NCI-H187 treated with DMSO at 0.1 percent for 48 hours (cell line): ENCODE measurements at regions not wholly inside any gene's neighbourhood (a gene's known extent, or its start where the extent isn't known, plus 50 kb on each side); places are given as distances from the start of the nearest gene placed in this dataset.
A peak's percentile ranks its signal among the peaks of the same experiment; 100 is the strongest.
"Not testable (repeated sequence)": the region's sequence is repeated elsewhere in the genome, so short reads cannot be mapped to it uniquely, and the experiment has no call there.

Experiments used
- DNase-seq: peaks from one replicate; lab custom pipeline; 2025; lab: John Stamatoyannopoulos, UW

DNA sequence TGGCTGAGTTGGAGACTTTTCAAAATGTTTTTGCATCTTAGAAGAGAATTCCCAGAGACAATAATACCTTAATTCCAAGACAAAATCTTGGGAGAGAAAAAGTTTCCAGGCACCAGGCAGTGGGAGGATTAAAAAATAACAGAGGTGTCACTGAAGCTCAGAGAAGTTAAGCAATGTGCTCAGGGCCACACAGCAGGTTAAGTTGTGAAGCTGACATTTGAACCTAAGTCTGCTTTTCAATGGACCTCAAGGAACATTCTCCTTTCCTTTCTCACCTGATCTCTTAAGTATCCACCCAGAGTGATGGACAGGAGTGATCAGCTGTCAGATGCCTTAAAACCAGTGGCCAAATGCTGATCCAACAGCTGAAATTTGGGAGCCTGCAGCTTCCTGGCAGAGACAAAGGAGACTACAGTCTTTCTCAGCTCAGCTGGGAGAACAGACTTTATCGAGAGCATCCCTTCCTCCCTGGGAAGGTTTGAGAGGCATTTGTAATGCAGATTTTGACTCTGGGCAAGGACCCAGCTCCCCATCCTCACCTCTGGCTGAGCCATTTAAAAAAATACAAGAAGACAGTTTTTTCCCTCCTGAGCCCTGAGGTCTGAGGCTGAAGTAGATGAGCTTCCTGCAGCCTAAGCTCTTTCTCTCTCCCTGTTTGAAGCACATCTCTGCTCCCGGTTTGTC lies 174.9 kb upstream of the RPH3A start:
- no peak for DNase-seq

DNA sequence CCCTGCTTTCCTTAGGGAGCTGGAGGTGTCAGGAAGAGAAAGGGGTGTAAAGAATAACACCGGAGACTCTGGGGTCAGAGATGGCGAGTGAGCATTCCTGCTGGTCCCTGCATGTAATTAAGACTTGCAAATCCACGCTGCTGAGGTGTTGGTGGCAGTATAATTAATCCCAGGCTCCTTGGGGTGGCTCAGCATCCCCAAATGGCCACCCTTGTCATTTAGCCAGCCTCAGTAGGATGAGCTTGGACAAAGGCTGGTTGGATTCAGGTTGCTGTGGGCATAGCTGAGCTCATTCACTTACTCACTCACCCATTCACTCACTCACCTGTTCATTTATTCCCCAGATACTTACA lies 174.4 kb upstream of the RPH3A start:
- no peak for DNase-seq

GRCh38 chr12:112627851-112628250 lies 163.7 kb upstream of the RPH3A start:
- DNase-seq = no peak

- DNase-seq = not testable (repeated sequence)
Observed at GRCh38 chr12:112631974-112632373, 159.6 kb upstream of the RPH3A start.

DNA sequence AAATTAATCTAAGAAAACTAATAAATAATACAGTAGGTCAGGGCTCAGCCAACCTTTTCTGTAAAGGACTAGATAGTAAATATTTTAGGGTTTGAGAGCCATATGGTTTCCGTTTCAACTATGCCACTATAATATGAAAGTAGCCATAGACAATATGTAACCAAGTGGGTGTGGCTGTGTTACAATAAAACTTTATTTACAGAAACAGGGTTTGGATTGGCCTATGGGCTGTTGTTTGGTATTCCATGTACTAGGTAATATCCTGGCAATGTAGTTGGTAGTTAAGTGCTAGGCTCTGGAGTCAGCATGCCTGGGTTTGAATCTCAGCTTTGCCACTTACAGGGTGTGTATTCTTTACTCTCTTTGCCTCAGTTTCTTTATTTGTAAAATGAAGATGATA lies 156.5 kb upstream of the RPH3A start:
- no peak for DNase-seq

DNA sequence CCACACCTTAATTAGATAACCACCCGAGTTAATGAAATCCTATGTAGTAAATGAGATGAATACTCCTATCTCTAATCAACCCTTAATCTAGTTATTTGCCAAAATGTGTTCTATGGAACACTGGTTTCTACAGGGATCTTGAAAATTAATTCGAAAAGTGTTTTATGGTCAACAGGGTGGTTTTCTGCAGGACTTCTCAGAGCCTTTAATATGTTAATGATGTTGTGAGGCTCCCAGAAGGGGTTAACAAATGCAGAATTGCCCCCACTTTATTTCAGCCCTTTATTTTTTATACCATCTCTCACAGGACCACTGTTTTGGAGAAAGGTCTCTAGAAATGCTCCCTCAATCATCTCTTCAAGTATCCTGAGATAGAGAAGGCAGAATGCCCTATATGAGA lies 153.1 kb upstream of the RPH3A start:
- DNase-seq = no peak

- DNase-seq = no peak
Observed at GRCh38 chr12:112645586-112645985, 146.0 kb upstream of the RPH3A start.

DNA sequence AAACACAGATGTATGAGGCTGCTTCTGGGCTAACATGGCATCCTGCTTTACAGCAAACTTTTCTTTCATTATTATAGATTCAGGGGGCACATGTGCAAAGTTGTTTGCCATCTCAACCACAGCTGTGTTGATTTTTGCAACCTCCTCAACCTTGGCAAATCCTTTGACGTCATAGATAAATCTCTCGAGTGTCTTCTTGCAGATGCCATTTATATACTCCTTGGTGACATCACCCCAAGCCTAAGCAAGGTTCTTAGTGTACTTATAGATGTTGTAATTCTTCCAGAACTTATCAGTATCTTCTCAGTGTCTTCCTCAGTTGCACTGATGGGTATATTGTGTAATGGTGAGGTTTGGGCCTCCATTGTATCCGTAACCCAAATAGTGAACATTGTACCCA lies 135.4 kb upstream of the RPH3A start:
- no peak for DNase-seq

GRCh38 chr12:112664569-112664968 lies 127.0 kb upstream of the RPH3A start:
- DNase-seq = no peak

DNA sequence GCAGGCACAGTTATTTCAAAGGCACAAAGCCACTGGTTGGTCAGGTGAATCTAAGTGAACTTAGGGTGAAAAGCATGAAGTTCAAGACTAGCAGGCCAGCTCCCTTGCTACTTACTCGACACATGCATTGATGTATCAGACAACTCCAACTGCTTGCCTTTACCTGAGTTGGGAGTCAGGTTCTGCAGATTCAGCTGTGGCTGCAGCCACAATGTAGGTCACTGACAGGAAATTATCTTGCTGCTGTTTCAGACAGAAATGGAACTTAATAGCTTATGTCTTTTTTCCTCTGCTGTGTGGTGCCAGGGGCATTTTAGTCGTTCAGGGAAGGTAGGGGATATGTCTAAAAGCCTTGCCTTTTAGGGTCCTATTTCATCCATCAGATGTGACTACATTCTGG lies 125.6 kb upstream of the RPH3A start:
- DNase-seq = no peak

DNA sequence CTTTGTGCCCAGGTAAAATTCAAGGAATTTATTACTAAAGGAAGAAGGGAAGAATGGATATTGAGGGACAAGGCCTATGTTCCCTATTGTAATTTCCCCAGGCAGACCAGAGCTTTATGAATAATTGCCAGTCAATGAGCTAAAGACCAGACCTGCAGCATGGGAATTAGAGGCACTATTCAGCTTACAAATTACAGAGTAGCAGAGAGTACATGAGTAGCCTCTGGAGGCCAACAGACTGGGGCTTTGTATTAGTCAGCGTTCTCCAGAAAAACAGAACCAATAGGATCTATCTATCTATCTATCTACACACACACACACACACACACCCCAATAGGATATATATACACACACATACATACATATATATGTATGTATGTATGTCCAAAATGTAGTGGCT lies 120.0 kb upstream of the RPH3A start:
- no peak for DNase-seq

- no peak for DNase-seq
Observed at GRCh38 chr12:112674539-112674938, 117.0 kb upstream of the RPH3A start.

- peak; percentile 78 for DNase-seq
Observed at GRCh38 chr12:112676507-112676906, 115.0 kb upstream of the RPH3A start.

DNA sequence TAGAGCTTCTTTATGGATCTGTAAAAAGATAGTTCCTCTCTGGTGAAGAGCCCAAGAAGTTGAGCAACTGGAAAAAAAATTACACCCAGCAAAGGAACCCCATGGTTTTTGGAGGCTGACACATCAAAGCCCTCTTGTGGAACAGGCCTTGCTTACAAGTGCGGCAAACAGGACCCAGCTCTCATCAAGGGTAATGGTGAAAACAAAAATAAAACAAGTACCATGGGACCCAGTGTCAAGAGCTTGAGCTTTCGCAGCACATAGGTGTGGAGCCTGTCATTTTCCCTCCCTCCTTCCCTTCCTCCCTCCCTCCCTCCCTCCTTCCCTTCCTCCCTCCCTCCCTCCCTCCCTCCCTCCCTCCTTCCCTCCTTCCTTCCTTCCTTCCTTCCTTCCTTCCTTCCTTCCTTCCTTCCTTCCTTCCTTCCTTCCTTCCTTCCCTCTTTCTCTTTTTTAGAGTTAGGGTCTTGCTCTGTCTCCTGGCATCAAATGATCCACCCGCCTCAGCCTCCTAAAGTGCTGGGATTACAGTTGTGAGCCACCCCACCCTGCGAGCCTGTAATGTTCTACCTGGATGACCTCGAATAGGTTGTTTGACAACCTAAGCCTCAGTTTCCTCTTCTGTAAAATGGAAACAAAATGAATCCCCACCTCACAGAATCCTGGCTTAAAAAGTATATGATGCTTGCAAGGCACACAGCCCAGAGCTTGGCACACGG lies 114.3 kb upstream of the RPH3A start:
- no peak for DNase-seq

DNA sequence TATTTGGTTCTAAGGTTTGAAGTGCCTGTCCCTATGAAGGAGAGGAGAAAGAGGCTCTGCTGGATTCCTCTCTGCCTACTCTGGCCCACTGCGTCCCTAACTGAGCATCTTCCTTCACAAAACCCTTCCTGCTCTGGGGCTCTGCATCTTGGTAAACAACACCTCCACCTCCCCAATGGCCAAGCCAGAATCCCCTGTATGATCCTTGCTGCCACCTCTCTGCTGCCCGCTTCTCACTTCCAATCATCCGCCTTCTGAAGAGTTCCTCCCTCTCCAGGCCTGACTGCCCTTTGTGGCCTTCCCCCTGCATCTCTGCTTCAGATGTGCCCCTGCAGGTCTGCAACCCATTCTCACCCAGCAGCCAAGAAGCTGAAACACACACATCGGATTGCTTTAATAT lies 110.6 kb upstream of the RPH3A start:
- no peak for DNase-seq

GRCh38 chr12:112682586-112682985 lies 109.0 kb upstream of the RPH3A start:
- no peak for DNase-seq

- DNase-seq = no peak
Observed at GRCh38 chr12:112684742-112685141, 106.8 kb upstream of the RPH3A start.

- DNase-seq = no peak
Observed at GRCh38 chr12:112685321-112685720, 106.2 kb upstream of the RPH3A start.

GRCh38 chr12:112686373-112686772 lies 105.2 kb upstream of the RPH3A start:
- DNase-seq = no peak

GRCh38 chr12:112694065-112694464 lies 97.5 kb upstream of the RPH3A start:
- no peak for DNase-seq

GRCh38 chr12:112697441-112697840 lies 94.1 kb upstream of the RPH3A start:
- not testable (repeated sequence) for DNase-seq

- DNase-seq = no peak
Observed at GRCh38 chr12:112705037-112705632, 86.4 kb upstream of the RPH3A start.

- DNase-seq = no peak
Observed at GRCh38 chr12:112710414-112710813, 81.1 kb upstream of the RPH3A start.

DNA sequence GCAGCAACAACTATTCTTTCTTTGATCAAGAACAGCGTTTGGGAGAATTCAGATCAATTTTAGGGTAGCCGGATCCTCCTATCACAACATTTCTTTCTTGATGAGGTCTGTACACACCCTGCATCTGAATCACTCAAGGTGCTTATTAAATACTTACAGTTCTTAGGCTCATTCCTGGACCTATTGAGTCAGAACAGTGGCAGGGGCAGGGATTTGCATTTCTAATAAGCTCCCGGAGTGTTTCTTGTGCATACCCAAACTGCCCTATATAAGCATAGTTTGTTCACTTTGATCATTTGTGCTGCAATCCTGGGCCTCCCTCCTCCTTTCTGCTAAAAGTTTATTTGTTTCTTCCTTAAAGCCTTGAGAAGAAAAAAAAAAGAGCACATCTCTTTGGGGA lies 80.5 kb upstream of the RPH3A start:
- DNase-seq = no peak
